ENCODE measurements at regions not wholly inside any gene's neighbourhood (a gene's known extent, or its start where the extent isn't known, plus 50 kb on each side); places are given as distances from the start of the nearest gene placed in this dataset.

DNA sequence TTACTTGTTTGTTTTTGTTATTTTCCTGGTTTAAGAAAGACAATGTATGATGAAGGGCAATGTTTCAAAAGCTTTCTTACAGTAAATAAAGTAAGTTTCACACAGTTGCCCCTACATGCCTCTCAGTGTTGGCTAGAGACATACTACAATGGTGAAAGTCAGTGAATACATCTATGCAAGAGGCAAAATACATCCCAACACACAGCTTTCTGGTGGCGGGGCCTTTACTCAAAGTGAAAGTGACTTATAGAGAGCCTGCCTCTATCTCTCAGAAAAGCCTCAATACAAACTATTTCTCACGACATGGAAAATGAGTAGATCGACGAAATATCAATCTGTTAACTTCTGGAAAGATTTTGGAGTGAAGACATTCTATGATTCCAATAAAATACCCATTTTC lies 122.3 kb downstream of the SLC30A10 start:
- TF ChIP-seq EZH2phosphoT487 (IDR thresholded peaks at IDR 0.05; ENCODE audit: borderline replicate concordance) (no peak), CTCF (conservative IDR thresholded peaks at IDR 0.05; ENCODE audit: low read length) (no peak)

GRCh38 chr1:219805191-219805590 lies 123.2 kb downstream of the SLC30A10 start:
- Histone ChIP-seq H2AFZ (ENCODE audit: low read length) (no peak overlapping the region), H3K9me3 (ENCODE audit: insufficient read depth, low read depth, low read length) (no peaks in the 10 kb centered on the region), H3K9me2 (replicated peaks; ENCODE audit: low read depth, low read length) (no peaks in the 10 kb centered on the region), H3K79me2 (ENCODE audit: insufficient read depth, low read length) (no peaks in the 10 kb centered on the region), H3K36me3 (ENCODE audit: insufficient read depth, low read length) (no peaks in the 10 kb centered on the region), H3K4me1 (ENCODE audit: insufficient read depth, low read length, poor library complexity, severe bottlenecking) (no peaks in the 10 kb centered on the region), H3K4me2 (ENCODE audit: low read depth, low read length, poor library complexity, severe bottlenecking) (no peak overlapping the region), H4K20me1 (ENCODE audit: insufficient read depth, low read length, poor library complexity, severe bottlenecking) (no peaks in the 10 kb centered on the region), H3K4me3 (ENCODE audit: low read length, poor library complexity, severe bottlenecking) (no peak overlapping the region), H3F3A (ENCODE audit: low read depth) (no peaks in the 10 kb centered on the region), H3K9ac (ENCODE audit: low read depth, low read length, poor library complexity, severe bottlenecking) (no peak overlapping the region), H3K27me3 (ENCODE audit: insufficient read depth, low read length, poor library complexity, severe bottlenecking) (no peaks in the 10 kb centered on the region)
- peak; percentile 35 for TF ChIP-seq CTCF (conservative IDR thresholded peaks at IDR 0.05; ENCODE audit: low read length)
- TF ChIP-seq EZH2phosphoT487 (IDR thresholded peaks at IDR 0.05; ENCODE audit: borderline replicate concordance) = no peak

More for the DNA sequence above, 122.3 kb downstream of the SLC30A10 start:
- no peaks in the 10 kb centered on the region for H3K4me1 ChIP-seq (ENCODE audit: insufficient read depth, low read length, poor library complexity, severe bottlenecking)
- H3K9me2 ChIP-seq (replicated peaks; ENCODE audit: low read depth, low read length) = no peaks in the 10 kb centered on the region
- no peak overlapping the region for H3K9ac ChIP-seq (ENCODE audit: low read depth, low read length, poor library complexity, severe bottlenecking)
- H3K27me3 ChIP-seq (ENCODE audit: insufficient read depth, low read length, poor library complexity, severe bottlenecking) = no peaks in the 10 kb centered on the region
- H3K9me3 ChIP-seq (ENCODE audit: insufficient read depth, low read depth, low read length) = no peaks in the 10 kb centered on the region
- no peak overlapping the region for H2AFZ ChIP-seq (ENCODE audit: low read length)
- no peak overlapping the region for H3K4me3 ChIP-seq (ENCODE audit: low read length, poor library complexity, severe bottlenecking)
- H3K36me3 ChIP-seq (ENCODE audit: insufficient read depth, low read length) = no peaks in the 10 kb centered on the region
- H3F3A ChIP-seq (ENCODE audit: low read depth) = no peaks in the 10 kb centered on the region
- H3K4me2 ChIP-seq (ENCODE audit: low read depth, low read length, poor library complexity, severe bottlenecking) = peak overlapping the region; percentile 24
- no peaks in the 10 kb centered on the region for H4K20me1 ChIP-seq (ENCODE audit: insufficient read depth, low read length, poor library complexity, severe bottlenecking)
- no peaks in the 10 kb centered on the region for H3K79me2 ChIP-seq (ENCODE audit: insufficient read depth, low read length)

- no peaks in the 10 kb centered on the region for H3F3A ChIP-seq (ENCODE audit: low read depth)
- H3K79me2 ChIP-seq (ENCODE audit: insufficient read depth, low read length) = no peaks in the 10 kb centered on the region
- no peaks in the 10 kb centered on the region for H4K20me1 ChIP-seq (ENCODE audit: insufficient read depth, low read length, poor library complexity, severe bottlenecking)
- TF ChIP-seq CTCF (conservative IDR thresholded peaks at IDR 0.05; ENCODE audit: low read length) (no peak), EZH2phosphoT487 (IDR thresholded peaks at IDR 0.05; ENCODE audit: borderline replicate concordance) (no peak)
- H3K4me3 ChIP-seq (ENCODE audit: low read length, poor library complexity, severe bottlenecking) = no peak overlapping the region
- 0 out of 2 replicates have a peak, but pooled peaks cover 4% of the 10 kb centered on the region for H3K9me2 ChIP-seq (replicated peaks; ENCODE audit: low read depth, low read length)
- H3K36me3 ChIP-seq (ENCODE audit: insufficient read depth, low read length) = no peaks in the 10 kb centered on the region
- H3K27me3 ChIP-seq (ENCODE audit: insufficient read depth, low read length, poor library complexity, severe bottlenecking) = no peaks in the 10 kb centered on the region
- no peak overlapping the region for H3K9ac ChIP-seq (ENCODE audit: low read depth, low read length, poor library complexity, severe bottlenecking)
- no peaks in the 10 kb centered on the region for H3K4me1 ChIP-seq (ENCODE audit: insufficient read depth, low read length, poor library complexity, severe bottlenecking)
- no peak overlapping the region for H2AFZ ChIP-seq (ENCODE audit: low read length)
- H3K4me2 ChIP-seq (ENCODE audit: low read depth, low read length, poor library complexity, severe bottlenecking) = no peak overlapping the region
- no peaks in the 10 kb centered on the region for H3K9me3 ChIP-seq (ENCODE audit: insufficient read depth, low read depth, low read length)
Observed at GRCh38 chr1:219801156-219801820, 127.1 kb downstream of the SLC30A10 start.
